ENCODE measurements at regions not wholly inside any gene's neighbourhood (a gene's known extent, or its start where the extent isn't known, plus 50 kb on each side); places are given as distances from the start of the nearest gene placed in this dataset.
"Not testable (repeated sequence)": the region's sequence is repeated elsewhere in the genome, so short reads cannot be mapped to it uniquely, and the experiment has no call there.

DNA sequence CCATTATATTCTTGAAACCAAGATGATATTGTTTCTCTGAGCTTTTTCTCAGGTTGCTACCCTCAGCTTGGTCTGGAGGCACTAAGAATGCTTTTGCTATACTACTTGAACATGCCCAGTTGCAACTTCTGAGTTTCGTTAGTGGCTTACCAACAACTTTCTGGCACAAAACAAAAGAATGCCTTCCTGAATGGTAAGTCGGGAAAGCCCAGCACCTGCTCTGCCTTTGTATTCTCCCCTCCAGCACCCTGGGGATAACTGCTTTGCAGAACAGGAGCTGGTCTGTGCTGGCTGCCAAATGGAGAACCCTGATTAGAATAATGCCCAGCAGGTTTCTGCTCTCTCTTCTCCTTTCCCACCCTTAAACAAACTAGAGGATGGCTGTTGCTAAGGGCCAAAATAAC lies 149.3 kb downstream of the TGFB2 start:
- DNase-seq (ENCODE audit: low read depth), result no peak

DNA sequence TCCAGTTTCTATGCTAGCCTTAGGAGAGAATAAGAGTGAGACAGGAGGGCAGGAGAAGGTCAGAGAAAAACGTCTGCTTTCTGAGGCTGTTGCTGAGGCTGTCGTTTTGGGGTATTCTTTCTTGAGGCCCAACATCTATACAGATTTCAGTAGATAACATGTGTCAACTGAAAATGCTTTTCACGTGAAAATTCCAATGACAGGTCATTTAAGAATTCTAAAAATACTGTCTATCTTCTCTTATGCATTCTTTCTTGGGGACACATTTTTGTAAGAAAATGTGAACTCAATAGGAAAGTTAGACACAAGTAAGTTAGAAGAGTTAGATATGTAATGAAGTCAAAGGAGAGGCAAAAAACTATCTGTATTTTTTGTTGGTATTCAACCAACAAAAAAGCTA lies 150.8 kb downstream of the TGFB2 start:
- no peak for DNase-seq (ENCODE audit: low read depth)

DNA sequence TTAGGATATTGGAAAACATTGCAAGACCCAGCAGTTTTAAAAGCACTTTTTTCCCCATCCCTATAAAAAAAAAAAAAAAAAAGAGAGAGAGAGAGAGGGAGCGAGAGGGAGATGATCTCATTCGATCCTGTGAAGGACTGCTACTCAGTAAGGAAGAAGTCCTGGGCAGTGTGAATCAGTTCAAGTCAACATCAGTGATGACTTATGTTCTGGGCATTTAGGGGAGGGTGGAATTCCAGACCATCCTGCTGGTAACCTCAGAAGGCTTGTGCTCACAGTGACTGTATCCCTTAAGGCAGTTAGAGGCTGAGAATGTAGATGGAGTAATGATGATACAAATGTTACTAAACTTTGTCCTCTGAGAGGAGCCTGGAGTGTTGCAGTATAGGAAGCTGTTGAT lies 151.4 kb downstream of the TGFB2 start:
- DNase-seq (ENCODE audit: low read depth), result no peak

DNA sequence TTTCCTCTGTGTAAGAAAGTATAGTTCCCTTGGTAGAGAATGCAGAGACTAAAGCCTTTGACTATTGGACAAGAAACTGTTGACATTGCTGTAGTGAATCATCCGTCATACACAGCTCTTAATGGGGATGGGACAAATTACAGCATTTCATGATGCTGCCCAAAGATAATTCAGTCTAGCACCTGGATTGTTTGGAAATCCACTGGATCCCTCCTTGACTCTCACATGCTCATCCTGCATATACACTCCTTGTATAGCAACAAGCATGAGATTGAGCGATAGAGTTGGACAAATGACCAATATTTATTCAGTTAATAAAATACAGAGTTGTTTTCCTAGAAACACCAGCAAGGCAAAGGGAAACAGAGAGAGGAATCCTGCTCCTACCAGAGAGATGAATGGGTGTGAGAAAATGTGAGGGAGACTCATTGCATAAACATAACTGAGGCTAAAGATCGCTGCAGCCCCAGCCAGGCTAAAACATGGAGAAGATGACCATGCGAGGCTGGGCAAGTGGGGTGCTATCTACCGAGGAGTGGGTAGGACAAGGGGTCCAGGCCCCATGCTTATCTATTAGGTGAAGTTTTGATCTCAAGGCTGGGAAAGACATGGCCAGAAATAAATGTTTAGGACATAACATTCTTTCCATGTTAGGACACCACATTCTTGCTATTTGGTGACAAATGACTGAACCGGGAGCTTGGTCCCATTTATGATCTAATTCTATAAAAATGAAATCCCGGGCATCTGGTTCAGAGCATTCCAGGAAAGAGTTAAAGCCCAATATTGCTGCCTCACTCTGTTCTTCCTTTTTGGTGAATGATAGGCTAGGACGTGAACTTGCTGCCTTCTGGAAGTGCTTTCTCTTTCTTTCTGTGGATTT lies 153.2 kb downstream of the TGFB2 start:
- no peak for DNase-seq (ENCODE audit: low read depth)

DNA sequence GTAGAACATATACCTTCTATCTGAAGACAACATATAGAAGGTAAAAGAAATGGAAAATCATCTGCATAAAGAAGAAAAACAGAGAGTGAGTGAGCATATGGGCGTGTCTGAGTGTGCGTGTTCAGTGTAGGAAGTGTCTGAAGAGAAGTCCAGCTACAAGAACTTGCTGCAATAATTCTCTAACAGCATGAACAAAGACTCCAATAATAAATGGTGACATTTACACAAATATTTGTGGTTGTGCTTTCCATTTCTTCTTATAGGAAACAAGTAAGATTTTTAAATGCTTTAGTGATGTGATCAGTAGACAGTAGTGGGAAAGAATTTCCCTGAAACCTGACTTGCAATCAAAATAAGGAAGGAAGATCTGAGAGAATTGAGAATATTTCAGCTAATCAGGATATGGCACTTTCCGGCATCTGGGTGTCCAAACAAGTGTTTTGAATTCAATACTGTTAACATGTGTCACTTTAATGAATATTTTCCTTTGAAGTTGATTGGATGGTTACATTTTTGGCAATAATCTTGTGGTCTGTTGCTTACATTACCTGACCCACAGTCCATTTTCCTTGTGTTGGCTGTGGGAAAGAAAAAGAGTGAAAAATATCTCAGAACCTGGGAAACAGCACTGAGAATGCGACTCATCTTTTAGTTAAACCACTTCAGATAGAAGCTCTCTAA lies 154.0 kb downstream of the TGFB2 start:
- no peak for DNase-seq (ENCODE audit: low read depth)

DNA sequence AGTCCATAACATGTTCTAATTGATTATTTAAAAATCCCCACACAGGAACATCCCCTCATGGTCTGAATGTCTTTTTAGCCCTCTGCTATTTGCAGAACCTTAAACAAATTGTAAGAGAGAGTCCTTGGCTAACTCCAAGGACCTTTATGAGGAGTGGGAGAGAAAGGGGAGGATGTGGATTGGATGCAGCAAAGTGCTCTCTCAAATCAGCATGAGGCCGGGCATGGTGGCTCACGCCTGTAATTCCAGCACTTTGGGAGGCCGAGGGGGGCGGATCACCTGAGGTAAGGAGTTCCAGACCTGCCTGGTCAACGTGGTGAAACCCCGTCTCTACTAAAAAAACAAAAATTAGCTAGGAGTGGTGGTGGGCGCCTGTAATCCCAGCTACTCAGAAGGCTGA lies 154.8 kb downstream of the TGFB2 start:
- no peak for DNase-seq (ENCODE audit: low read depth)

DNA sequence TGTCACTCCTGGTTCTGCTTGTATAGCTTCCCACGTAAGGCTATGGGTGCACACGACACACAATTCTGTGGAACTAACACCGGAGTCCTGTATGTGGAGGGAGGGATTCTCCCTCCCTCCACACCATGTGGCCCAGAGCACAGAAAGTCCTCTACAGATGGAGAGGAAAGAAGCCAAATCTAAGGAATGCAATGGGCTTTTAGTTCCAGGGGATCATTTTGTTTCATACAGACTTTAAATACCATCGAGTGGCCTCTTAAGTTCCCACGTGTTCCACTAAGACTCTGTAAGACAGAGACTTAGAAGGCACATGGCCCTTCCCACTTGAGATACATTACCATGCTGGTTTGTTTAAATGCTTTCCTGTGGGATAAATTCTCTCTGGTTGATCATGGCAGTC lies 156.0 kb downstream of the TGFB2 start:
- DNase-seq (ENCODE audit: low read depth), result no peak

DNA sequence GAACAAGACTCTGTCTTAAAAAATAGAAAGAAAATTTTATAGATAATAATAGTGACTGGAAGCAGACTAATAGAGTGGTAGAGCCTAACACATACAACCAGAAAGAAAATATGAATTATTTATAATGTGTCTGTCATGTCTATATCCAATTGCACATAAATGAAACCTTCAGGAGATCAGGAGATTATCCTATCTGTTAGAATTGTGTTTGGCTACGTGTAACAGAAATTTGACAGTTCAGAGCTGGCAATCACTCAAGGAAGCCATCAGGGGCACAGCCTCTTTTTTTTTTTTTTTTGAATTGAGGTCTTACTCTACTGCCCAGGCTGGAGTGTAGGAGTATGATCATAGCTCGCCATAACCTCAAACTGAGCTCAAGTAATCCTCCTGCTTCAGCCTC lies 157.2 kb downstream of the TGFB2 start:
- no peak for DNase-seq (ENCODE audit: low read depth)

DNA sequence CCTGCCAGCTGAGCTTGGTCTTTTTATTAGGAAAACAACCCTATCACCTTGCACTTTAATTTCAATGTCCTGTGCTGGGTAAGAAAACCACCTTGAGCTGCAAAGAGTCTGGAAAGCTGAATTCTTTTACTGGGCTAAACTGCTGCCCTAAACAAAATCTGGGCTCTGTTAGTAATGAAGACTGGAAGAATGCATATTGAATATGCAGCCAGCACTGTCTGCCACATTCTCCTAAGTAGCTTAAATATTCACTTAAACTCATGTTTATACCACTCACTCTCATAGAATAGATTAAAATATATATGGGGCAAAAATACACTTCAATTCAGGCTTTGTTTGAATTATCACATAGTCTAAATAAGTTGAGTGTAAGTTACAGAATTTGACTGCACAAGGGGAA lies 158.0 kb downstream of the TGFB2 start:
- DNase-seq (ENCODE audit: low read depth), result no peak

DNA sequence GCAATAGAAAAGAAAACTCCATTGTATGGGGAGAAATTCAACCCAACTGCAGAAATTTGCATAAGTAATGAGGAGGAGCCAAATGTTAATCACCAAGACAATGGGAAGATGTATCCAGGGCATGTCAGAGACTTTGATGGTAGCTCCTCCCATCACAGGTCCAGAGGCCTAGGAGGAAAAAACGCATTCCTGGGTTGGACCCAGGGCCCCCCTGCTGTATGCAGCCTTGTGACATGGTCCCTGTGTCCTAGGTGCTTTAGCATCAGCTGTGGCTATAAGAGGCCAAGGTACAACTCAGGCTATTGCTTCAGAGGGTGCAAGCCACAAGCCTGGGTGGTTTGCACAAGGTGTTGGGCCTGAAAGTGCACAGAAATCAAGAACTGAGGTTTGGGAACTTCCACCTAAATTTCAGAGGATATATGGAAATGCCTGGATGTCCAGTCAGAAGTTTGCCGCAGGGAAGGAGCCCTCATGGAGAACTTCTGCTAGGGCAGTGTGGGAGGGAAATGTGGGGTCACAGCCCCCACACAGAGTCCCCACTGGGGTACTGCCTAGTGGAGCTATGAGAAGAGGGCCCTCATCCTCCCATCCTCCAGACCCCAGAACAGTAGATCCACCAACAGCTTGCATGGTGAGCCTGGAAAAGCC lies 162.3 kb downstream of the TGFB2 start:
- DNase-seq (ENCODE audit: low read depth), result no peak

DNA sequence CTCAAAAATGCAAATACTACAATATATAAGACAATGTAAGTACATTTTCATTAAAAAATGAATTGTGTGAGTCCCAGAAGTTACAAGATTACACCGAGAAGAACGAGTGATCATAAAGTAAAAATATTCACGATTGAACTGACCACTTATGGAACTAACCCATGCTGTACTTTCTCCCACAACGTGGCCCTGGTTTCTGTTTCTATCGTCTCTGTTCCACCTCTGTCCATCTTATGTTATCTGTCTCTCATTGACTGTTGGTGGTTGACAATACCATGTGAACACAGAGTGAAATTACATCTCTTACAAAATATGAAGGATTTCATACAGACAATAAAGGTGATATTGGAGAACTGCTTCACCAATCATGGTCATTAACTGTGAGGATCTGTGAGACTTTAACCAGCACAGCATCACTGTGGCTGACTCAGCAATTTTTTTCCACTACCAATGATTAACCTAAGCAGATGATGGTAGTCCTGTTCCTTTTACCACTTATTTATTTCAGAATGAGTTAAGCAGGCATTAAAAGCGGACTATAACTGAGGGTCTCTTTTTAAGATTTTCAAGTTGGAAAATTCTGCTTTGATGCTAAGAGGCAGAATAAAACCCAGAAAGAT lies 165.1 kb downstream of the TGFB2 start:
- DNase-seq (ENCODE audit: low read depth), result no peak

DNA sequence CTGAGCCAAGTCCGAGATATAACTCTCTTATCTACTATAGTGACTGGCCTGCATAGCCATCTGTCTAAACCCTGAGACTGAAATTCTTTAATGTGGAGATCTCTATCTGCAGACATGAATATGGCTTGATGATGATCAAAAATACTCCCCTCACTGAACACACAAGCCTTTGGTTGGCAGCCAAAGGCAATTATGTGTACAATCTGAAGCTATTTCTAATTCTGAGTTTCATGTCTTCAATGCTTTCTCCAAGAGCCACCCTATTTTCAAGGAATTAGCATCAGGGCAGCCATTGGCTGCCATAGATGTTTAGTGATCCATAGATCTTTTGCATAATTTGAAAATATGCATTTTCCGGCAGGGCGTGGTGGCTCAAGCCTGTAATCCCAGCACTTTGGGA lies 168.2 kb downstream of the TGFB2 start:
- no peak for DNase-seq (ENCODE audit: low read depth)

DNA sequence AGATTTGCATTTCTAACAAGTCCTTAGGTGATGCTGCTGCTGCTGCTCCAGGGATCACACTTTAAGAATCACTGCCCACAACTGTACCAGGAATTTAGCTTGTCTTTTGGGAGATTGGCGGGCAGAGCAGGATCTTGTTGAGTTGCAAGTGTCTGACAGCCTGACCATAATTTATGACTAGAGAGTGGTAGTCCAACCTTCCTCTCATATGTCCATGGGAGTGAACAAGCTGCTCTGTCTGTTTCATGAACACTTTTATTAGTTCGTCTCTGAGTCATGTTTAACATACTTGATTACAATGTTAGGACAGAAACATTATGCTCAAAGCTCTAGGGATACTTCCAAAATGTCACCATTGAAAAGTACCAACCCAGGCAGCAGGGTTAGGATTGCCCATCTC lies 169.6 kb downstream of the TGFB2 start:
- no peak for DNase-seq (ENCODE audit: low read depth)

DNA sequence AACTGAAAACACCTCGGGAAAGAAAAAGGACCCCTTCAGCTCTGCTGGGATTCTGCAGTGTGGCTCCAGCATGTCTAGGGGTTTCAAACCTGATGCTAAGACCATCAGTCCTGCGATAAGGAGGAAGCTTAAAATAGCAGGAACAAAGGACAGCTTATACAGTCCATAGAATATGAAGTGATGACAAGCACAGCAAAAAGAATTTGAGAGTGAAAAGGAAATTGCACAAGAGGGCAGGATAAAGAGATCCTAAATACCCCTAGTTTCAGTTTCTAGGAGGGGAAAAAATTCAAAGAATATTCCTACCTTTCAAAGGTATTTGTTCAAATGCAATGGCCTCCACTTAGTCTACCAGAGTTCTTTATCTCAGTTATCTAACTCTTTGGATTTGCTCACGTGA lies 171.4 kb downstream of the TGFB2 start:
- DNase-seq (ENCODE audit: low read depth), result no peak

DNA sequence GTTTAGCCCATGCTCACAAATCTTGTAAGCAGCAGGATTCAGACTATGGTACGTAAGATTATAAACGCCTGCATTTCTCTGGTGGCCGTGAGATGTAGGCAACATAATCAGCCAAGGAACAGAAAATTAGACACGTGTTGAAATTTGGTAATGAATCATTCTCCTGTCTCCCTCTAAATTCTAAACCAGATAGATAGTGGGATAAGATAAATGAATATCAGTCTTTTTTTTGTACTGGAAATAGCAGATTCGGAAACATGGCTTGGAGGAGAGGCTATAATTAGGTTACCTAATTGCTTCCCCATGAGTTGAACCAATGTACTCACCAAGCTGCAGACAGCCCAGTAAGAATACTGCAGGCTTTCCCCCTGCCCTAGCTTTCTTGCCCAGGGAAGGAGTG lies 172.3 kb downstream of the TGFB2 start:
- DNase-seq (ENCODE audit: low read depth), result no peak

DNA sequence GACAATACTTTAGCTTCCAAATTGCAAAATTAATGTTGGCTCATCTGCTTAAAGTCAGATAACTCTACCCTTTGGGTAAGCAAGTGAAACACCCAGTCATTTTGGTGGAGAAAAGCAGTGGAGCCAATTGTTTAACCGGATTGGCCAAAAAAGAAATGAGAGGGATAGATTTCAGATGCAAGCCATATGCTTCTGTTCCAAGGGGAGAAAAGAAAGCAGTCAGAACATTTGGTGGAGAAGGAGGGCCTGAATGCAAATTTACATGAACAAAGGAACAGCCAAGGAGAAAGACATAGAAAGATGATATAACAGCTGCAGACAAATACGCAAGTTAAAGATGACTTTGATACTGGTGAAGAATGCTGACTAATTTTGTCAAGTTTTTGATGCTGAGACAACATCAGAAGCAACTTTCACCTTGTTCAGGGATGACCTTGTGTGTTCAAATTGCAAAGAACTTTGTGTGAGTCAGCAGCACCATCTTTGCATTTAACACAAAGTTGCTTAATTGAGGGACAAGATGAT lies 173.1 kb downstream of the TGFB2 start:
- DNase-seq (ENCODE audit: low read depth), result no peak

DNA sequence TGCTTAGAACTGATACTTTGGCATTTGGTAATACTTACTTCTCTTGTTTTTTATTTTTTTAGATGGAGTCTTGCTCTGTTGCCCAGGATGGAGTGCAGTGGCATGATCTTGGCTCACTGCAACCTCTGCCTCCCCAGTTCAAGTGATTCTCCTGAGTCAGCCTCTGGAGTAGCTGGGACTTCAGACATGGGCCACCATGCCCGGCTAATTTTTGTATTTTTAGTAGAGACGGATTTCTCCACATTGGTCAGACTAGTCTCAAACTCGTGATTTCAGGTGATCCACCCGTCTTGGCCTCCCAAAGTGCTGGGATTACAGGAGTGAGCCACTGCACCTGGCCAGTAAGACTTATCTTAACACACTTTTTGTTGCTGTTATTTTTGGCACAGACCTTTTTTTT lies 175.5 kb downstream of the TGFB2 start:
- not testable (repeated sequence) for DNase-seq (ENCODE audit: low read depth)

DNA sequence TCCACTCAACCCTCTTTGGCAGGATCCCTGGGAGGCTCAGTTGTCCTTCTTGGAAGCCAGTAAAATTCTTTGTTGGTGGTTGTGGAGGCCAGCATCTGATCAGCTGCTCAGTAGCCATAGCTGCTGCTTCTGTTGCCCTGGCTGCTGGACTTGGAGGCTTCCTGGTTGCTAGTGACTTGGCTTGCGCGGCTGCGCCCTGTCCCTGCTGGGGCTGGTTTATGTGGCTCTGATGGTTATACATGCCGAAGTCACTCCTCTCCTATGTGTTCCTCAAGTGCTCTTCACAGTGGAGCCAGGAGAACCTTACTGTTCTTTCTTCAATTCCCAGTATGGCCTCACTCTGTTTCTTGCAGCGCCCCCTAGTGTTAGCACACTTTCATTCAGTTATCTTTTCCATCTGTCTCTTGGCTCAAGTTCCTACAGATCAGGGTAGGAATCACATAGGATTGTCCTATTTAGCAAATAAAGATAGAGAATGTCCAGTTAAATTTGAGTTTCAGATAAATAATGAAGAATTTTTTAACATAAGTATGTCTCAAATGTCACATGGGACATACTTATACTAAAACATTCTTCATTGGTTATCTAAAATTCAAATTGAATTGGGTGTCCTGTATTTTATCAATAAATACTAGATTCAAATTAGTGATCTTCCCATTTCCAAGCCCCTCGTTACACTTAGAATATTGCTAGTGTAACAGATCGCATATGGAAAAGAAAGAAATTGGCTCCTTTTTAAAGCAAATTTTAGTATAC lies 176.5 kb downstream of the TGFB2 start:
- peak; percentile 16 for DNase-seq (ENCODE audit: low read depth)

DNA sequence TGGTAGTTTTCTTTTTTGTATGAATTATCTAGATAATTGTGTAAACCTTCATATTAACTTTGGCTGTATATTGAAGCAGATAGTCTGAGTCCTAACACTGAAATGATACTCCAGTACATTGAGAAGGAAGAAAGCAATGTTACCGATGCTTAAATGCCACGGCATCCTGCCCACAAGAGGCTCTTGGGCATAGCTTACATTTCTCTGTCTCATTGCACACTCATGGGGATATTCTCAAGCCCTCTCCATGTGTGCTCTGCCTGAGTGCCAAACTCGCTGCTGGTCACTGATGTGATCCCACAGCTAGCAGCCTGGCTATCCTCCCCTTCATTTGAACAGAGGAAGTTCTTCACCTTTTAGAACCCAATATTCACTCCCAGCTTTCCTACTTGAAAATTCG lies 179.4 kb downstream of the TGFB2 start:
- no peak for DNase-seq (ENCODE audit: low read depth)

DNA sequence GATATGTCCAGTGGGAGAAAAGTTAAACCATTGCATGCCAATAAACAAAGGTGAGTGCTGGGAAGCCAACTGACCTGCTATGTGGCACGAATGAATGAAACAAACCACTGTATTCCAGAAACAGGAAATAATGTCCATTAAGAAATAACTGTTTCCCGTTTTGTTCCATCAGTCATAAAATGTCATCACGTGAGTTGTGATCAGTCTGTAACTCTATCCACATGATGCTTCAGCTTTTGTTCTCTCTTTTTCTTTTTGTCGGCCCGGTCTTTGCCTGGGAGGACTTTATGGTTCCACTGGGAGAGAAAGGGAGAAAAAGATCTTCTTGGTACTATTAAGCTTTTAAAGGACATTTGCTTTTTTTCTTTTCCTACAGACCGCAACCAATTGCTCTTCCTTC lies 179.9 kb downstream of the TGFB2 start:
- DNase-seq (ENCODE audit: low read depth), result no peak

DNA sequence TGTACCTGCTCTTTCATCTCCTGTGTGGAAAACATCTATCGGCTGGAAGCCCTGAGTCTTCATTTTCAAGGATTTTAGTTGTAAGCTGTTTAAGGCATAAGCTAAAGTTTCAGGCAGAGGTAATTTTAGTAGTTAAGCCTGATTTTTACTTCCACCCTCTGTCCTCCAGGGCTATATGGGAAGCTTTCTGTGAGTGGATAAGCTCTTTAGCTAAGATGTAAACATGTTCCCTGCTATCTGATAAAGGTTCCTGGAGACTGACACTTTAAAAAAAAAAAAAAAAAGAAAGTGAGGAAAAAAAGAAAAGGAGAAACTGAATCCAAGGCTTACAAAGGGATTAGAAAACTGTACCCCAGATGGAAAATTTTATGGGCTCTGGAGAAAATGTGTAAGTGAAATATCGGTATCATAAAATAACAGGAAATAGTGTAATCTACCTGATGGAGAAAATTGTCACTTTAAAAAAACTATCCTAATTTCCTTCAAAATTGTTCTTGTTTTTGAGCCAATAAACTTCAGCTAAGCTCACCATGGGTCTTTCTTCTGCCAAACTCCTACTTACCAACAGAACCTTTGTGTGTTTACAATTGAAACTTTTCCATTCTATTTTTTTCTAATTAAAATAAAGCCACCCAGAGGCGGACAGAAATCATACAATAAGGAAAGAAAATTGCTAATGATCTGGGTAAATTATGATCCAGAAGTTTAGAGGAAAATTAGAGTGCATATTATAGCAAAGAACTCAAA lies 180.5 kb downstream of the TGFB2 start:
- DNase-seq (ENCODE audit: low read depth), result no peak

All from activated T-cell treated with anti-CD3 and anti-CD28 coated beads for 24 hours (primary cell).